ENCODE measurements at regions not wholly inside any gene's neighbourhood (a gene's known extent, or its start where the extent isn't known, plus 50 kb on each side); places are given as distances from the start of the nearest gene placed in this dataset.
"Not testable (repeated sequence)": the region's sequence is repeated elsewhere in the genome, so short reads cannot be mapped to it uniquely, and the experiment has no call there.

DNA sequence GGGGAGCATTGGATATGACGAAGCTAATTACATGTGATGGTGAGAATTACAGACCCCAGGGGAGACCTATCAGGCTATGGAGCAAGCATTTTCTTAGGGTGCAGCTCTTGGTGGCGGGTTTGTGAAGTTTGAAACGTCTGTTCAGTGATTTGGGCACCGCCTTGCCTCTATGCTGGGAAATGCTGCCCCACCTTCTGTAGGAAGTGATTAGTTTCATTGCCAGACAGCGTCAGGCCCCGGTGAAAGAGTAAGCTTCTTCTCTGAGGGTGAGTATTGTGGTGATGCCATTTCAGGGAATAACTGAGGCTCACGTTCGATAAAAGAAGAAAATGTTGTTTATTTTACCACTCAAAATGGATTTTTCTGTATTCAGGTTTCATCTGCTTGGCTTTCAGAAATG is 186.2 kb upstream of the CDH2 start:
- DNase-seq = no peak

DNA sequence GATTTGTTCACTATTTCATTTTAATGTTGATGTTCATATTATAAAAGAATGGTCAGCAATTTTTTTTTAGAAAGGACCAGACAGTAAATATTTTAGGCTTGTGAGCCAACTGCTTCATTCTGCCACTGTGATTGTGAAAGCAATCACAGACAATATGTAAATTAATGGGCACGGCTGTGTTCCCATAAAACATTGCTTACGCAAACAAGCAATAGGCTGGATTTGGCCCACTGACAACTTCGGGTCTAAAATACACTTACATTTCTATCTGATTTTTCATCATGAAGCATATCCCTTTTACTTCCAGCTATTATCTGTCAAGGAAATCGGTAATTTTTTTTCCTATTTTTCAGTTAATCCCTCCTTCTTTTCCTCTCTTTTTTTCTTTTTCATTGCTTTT is 182.2 kb upstream of the CDH2 start:
- no peak for DNase-seq

DNA sequence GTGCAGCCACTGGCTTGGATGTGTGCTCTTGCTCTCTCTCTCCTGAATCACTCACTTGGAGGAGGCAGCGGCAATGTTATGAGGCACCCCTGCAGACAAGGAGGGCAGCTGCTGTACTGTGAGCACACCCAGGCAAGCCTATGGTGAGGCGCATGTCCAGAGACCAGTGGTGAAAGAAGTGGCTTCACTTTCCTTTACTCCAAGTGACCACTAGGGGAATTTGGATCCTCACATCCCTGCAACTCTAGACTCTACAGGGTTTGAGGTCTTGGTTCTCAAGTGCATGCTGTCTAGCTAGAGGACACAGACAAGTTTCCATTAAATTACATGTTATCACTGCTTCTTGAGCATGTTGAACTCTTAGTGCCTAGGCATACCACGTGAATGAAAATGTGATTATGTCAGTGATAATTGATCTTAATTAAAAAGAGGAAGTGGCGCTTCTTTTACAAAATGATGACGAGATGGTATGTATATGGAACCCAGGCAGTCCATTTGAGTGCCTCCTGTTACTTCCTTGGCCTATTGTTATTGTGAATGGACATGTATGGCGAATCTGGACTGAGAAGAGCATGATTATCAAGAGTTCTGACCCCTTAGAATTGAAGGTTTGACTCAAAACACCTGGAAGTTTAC is 181.0 kb upstream of the CDH2 start:
- DNase-seq = no peak

DNA sequence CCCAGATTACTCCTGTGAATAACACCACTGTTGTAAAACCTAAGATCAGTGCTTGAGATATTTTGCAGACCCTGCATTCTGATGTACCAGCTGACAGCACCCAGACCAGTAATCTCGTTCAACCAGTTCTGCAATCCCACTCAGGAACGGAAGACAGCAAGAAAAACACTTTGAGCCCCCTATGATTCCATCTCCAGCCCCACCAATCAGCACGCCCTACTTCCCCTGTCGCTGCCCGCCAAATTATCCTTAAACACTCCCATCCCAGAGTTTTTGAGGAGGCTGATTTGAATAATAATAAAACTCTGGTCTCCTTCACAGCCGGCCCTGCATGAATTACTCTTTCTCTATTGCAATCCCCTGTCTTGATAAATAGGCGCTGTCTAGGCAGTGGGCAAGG is 173.9 kb upstream of the CDH2 start:
- no peak for DNase-seq

DNA sequence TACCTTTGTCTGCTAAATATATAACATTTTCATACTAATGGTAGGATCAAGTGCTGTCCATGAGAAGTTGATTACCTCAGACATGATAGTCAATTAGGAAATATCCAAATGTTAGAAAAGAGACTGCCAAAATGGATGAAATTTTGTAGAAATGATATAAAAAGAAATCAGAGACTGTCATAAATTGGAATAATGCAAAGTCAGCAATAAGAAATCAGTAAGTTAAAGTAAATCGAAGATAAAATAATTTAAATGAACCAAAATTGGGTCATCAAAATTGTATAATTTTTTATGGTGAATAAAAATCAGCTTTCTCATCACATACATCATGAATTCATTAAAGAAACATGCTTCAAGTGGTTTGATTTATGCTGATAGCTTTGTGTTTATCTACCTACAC is 165.3 kb upstream of the CDH2 start:
- DNase-seq = no peak

DNA sequence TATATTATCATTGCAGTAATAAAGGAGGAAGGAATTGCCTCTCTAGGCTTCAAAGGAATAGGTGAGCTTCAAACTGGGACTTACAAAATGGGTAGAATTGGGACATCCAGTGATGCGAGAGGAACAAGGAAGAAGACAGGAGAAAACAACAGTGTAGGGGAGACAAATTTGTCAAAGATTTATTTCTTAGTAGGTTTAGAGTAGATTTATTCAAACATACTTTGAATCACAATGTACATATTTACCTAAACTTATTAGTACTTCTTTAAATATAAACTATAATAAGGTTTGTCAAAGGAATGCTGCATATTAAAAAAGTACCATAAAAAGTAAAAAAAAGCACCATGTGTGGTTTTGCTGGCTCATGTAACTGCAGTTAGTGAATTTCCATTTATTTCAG is 161.4 kb upstream of the CDH2 start:
- no peak for DNase-seq

DNA sequence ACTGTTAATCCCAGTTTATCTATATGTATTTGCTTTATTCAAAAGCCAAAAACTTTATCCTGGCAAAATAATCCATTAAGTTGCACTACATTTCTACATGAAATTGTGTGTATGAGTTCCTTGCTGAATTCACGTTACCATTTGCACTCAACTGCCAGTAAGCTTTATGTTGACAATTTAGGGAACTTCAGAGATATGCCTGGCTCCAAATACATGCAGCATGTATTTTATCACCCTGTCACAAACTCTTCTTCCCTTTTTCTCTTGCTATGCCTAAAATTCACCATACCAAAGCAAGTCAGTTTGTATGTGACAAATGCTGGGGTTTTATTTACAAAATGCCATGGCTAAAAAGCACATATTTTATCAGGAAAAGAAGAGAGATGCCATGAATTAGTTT is 157.6 kb upstream of the CDH2 start:
- DNase-seq = no peak

DNA sequence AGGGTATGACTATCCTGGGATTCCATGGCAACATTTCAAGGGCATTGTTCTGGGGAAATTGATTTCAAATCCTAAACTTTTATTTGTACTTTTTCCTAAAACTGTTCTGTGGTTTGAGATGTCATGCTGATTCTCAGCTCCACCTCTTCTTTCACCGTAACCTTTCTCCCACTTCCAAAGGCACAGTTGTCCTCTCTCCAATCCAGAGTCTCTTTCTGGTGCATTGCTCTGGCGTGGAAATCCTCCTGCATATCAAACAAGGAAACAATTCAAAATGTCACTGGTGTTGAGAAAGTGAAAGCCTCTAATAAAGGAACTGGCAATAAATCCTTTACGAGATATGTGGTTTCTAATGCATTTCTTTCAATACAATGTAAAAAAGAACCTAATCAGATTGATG is 155.1 kb upstream of the CDH2 start:
- DNase-seq = no peak

DNA sequence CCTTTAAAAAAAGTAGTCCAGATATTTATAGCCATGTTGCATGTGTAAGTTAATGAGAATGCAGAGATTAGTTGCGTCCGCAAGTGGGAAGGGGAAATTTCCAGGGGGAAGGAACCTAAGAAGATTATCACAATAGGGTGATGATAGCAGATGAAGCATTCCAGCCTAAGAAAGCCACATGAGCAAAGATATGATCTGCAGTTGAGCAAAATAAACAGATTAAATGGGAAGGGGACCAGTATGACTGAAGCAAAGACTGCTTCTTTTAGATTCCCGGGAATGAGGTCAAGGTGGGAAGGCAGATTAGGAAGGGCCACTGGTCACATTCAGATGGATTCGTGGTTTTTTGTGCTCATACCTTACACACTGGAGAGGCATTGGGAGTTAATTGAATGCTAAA is 154.6 kb upstream of the CDH2 start:
- no peak for DNase-seq

DNA sequence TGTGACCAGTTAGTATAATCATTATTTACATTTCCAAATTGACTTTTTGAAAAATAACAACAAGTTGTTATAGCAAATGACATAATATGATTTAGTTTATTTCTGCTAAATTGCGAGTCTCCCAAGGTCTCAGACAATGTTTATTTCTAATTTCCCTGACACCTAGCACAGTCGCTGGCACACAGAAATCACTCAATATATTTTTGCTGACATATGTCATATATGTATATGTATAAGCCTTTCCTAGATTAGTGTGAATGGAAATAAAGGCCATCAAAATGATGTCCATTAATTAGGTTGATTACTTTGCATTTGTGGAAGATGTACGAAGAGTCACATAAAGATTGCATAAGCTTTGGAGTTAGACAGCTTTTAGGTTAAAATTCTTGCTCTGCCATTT is 136.7 kb upstream of the CDH2 start:
- no peak for DNase-seq

DNA sequence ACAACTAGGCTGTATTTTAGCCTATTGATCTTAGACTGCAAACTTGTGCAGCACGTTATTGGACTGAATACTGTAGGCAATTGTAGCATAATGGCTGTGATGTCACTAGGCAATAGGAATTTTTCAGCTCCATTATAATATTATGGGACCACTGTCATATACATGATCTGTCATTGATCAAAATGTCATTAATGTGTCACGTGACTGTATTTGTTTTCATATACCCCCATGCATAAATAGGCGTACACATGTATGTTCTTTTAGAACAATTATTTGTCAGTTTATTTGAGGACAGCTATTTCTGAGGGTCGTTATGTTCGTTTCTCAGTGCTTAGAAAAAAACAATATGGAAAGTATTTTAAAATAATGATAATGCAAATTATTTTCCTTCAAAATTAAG is 111.9 kb upstream of the CDH2 start:
- no peak for DNase-seq

DNA sequence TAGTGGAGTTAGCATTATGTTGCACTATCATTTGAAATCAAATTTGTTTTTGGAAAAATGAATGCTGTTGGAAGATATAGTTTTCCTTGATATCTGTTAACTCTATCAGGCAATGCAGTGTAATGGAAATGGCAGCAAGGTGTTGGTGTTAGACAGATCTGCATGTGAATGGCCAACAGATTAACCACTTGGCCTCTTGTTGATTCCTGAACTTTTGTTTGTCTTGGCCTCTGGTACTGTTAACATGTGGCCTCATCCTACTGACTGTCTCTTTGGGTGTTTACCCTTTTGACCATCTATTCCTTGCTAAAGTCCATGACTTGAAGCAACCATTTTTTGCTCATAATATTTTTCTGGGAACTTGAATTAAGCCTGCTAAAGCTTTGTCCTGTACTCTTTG is 110.2 kb upstream of the CDH2 start:
- DNase-seq = no peak

DNA sequence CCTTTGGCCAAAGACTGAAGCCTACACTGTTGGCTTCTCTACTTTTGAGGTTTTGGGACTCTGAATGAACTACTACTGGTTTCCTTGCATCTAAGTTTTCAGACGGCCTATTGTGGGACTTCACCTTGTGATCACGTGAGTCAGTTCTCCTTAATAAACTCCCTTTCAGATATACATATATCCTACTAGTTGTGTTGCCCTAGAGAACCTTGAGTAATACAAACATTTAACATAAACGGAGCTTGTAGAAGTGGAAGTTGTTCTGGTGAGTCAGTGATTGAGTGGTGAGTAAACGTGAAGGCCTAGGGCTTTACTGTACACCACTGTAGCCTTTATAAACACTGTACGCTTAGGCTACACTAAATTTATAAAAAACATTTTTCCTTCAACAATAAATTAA is 107.2 kb upstream of the CDH2 start:
- DNase-seq = no peak

DNA sequence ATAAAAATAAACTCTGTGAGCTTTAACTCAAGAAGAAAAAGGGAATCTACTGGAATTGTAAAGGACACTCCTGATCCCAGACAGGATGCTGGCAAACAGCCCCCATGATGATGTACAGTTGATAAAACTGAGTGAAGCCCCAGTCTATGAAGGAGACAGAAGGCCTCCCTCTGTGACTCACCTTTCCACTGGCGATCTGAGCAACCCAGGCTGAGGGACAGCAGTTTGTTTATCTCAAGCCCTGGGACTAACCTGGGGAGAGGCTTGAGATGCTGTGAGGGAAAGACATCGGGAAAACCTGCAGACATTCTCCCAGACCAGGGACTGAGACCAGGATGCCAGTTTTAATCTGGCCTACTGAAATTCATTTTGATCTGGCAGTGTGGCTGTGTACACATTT is 104.5 kb upstream of the CDH2 start:
- no peak for DNase-seq

DNA sequence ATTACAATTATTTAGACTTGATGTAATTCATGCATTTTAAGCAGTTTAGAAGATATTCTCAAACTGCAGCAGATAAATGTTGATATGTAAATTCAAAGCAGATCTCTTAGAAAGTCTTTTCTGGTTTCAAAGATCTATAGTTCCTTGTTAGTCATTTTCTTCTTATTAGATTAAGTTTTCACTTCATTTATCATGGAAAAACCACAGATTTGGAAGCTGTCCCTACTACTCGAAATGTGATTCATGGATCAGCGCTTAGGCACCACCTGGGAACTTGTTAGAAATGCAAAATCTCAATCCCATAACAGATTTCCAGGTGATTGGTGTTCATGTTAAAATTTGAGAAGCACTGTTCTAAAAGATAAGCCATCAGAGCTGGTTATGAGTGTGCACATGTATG is 92.8 kb upstream of the CDH2 start:
- no peak for DNase-seq

DNA sequence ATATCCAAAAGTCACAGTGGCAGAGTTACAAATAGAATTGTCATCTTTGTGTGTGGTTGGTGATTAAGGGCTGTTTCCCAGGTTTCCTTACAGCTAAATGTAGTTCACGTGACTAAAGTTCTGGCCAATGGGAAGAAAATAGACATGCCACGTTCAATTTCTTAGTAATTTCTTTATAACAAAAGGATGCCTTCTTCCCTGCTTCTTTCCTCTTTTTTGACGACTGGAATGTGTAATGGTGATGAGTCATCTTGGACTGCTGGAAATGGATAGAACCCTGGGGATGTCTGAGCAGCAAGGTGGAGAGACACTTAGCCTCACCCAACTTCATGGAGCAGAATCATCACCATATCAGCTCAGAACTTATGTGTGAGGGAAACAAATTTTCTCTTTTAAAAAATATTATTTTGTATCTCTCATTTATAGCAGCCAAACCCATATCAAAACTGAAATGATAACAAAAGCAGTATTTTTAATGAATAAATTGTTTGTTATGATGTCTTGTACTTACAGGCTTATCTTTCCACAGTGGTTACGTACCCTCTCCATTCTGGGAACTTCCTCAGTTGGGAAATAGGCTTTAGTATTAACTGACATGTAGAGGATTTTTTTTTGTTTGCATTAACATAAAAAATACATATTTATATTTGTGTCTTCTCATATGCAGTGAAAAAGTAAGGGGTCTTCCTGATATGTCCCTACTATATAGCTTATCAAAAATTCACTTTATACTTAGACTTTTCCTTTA is 91.1 kb upstream of the CDH2 start:
- DNase-seq = no peak

DNA sequence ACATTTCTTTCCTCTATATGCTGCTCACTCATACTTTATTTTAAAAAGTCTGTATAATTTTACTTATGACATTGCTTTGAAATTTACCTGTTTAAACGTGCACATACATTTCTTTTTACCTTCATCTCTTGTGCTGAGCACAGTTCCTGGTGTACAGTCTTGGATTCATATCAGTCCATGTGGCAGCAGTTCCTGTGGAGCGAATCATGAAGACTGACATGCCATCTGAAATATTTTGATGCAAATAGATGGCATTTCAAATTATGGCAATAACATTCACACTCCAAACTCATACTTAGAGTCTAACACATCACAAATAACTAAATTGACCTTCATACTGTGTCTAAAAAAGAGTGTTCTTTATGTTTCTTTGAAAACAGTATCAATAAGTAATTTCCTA is 90.3 kb upstream of the CDH2 start:
- no peak for DNase-seq

DNA sequence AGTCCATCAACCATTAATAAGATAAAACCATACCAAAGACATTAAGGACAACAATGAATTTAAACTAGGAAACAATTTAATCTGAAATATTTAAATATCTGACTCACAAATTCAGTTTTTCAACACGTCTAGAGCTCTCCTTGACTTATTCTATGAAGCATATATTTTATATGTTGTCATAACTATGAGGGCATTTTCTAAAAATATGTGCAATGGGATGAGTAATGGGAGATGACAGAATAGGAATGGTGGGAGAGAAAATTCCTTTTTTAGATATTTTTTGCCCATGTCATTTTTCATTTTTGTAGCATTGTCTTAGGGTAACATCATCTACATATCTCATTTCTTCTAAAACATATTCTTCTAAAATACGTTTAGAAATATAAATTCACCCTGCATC is 79.2 kb upstream of the CDH2 start:
- DNase-seq = no peak

DNA sequence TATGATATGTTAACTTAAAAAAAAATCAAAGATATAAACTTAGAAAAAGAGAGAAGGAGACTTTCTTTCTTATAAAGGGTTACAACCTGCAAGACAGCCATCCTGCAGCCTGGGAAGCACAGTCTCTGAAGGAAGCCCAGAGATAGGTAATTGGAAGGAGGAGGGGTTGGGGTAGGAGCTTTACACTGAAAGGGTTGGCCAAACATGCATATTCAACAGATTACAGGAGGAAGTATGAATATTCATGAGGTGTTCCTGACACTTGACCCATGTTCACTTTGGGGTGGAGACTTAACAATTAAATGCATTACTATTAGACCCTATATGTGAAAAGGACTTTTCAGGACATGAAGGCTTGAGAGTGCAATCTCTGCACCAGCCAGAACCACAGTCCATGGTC is 71.7 kb upstream of the CDH2 start:
- no peak for DNase-seq

DNA sequence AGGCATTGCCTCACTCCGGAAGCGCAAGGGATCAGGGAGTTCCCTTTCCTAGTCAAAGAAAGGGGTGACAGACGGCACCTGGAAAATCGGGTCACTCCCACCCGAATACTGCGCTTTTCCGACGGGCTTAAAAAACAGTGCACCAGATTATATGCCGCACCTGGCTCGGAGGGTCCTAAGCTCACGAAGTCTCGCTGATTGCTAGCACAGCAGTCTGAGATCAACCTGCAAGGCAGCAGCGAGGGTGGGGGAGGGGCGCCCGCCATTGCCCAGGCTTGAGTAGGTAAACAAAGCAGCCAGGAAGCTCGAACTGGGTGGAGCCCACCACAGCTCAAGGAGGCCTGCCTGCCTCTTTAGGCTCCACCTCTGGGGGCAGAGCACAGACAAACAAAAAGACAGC is 63.7 kb upstream of the CDH2 start:
- DNase-seq = not testable (repeated sequence)

DNA sequence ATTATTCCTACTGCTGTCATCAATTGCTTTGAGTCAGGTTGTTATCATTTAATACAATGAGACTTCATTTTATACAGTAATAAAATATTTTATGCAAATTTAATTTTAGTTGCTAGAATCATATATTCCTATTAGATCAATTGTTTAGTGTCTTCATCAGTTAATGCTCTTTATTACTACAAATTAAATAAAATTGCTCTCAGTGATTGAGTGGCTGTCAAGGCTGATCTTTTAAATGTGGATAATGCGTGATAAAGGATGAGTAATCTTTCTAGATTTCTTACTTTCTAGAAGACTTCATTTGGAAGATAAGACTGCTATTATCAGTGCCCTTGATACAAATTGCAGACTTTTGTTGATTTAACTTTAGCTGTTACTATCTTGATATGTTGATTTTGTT is 59.6 kb upstream of the CDH2 start:
- DNase-seq = no peak

All from occipital lobe (tissue), 1 donor.